ENCODE measurements at regions not wholly inside any gene's neighbourhood (a gene's known extent, or its start where the extent isn't known, plus 50 kb on each side); places are given as distances from the start of the nearest gene placed in this dataset.
"Not testable (repeated sequence)": the region's sequence is repeated elsewhere in the genome, so short reads cannot be mapped to it uniquely, and the experiment has no call there.

DNA sequence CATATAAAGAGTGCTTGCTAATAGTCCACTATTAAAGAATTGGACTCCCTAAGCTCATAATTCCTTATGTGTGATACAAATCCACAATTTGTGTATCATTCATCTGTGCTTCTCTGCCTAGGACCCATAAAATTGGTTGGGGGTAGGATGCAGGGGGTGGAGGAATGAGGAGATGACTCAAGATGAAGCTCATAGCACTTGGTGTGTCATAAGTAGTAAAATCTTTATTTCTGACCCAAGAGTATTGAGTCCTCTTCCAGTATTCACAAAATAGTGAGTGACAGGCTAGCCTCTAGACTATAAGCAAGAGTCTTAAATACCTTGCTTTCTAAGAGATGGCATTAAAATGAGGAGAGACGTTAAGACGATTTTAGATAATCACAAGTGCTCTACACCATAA lies 390.9 kb upstream of the CDH19 start:
- no peak for FAIRE-seq

GRCh38 chr18:66993492-66993891 lies 389.6 kb upstream of the CDH19 start:
- no peak for FAIRE-seq

- no peak for FAIRE-seq
These were observed 387.0 kb upstream of the CDH19 start for GRCh38 chr18:66990909-66991308.

GRCh38 chr18:66979009-66979408 lies 375.1 kb upstream of the CDH19 start:
- FAIRE-seq: no peak

DNA sequence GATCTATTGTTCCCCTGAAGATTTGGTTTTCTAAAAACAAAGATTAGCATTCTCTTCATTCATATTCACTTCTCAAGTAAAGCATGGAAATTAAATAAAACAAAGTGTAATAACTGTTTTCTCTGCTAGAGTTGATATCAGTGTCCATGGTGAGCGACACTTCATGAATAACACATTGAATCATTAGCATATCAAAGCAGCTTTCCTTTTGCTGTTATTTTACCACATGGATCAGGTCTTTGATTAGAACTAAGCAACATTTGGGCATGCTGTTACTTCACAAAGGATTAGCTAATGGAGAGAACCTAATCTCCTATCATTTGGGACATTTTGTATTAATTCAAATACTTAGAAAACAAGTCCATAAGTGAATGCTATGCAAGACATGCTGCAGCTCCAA lies 368.8 kb upstream of the CDH19 start:
- no peak for FAIRE-seq

GRCh38 chr18:66971960-66972359 lies 368.1 kb upstream of the CDH19 start:
- no peak for FAIRE-seq

- no peak for FAIRE-seq
These were observed 362.3 kb upstream of the CDH19 start for GRCh38 chr18:66966171-66966570.

- no peak for FAIRE-seq
These were observed 354.4 kb upstream of the CDH19 start for GRCh38 chr18:66958309-66958708.

- peak; percentile 23 for FAIRE-seq
These were observed 347.9 kb upstream of the CDH19 start for GRCh38 chr18:66951750-66952149.

- FAIRE-seq: no peak
These were observed 345.5 kb upstream of the CDH19 start for GRCh38 chr18:66949419-66949818.

DNA sequence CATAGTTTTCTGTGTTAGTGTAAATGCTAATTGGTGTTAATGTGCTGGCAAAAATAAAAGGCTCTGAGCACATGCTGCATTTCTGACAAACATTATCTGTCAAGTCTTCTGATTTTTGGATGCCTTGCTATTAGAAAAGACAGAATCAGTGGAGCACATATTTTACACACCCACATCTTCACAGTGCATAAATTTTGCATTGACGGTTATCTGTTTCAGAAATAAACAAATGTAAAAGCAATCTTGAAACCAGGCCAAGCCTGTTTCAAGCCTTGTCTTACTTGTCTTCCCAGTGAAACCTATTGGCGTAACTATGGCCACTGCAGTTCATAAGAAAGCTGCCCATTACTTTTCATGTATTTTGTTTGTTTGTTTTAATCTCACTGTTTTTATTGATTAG lies 333.7 kb upstream of the CDH19 start:
- FAIRE-seq: no peak

DNA sequence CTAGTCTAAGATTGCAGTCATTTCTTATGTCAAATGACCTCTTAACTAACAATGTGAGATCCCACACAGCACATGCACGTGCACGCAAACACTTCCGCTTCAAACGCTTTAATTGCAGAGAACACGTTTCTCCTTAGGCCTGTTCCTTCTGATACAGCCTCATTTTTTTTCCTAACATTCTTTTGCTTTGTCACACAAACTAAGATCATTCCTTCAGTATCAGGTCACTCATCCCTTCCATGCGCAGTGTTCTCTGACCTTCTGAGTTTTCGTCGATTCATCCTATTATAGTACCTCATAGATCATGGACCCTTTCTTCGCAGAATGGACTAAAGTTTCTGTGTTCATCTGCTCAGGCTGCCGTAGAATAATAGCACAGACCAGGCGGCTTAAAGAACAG lies 327.1 kb upstream of the CDH19 start:
- no peak for FAIRE-seq

GRCh38 chr18:66916834-66917233 lies 312.9 kb upstream of the CDH19 start:
- no peak for FAIRE-seq

DNA sequence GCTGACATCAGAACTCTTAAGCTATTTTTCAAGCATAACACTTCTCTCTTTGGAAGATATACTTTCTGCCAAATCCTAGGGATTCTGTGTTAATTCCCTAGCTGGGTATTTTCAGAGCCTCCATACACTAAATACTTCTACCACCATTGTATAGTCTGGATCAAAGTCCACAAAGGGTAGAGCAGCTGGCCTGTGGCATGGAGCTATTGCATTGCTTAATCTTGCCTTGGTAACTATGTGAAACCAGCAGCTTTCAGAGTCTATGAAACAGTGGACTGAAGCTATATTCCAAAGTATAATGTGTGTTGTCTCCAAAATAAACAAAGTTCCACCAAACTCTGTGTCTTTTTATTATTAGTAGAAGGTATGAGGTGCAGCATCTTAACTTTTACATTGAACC lies 296.9 kb upstream of the CDH19 start:
- FAIRE-seq: no peak

- no peak for FAIRE-seq
These were observed 291.7 kb upstream of the CDH19 start for GRCh38 chr18:66895631-66896030.

- FAIRE-seq: no peak
These were observed 291.0 kb upstream of the CDH19 start for GRCh38 chr18:66894851-66895250.

DNA sequence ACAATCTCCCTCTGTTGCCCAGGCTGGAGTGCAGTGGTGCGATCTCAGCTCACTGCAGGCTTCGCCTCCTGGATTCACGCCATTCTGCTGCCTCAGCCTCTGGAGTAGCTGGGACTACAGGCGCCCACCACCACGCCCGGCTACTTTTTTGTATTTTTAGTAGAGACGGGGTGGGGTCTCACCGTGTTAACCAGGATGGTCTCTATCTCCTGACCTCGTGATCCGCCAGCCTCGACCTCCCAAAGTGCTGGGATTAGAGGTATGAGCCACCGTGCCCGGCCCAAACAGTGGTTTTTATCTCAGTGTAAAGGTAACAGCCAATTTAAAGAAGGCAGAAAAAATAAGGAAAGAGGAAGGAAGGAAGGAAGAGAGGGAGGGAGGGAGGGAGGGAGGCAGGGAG lies 288.5 kb upstream of the CDH19 start:
- FAIRE-seq: not testable (repeated sequence)

DNA sequence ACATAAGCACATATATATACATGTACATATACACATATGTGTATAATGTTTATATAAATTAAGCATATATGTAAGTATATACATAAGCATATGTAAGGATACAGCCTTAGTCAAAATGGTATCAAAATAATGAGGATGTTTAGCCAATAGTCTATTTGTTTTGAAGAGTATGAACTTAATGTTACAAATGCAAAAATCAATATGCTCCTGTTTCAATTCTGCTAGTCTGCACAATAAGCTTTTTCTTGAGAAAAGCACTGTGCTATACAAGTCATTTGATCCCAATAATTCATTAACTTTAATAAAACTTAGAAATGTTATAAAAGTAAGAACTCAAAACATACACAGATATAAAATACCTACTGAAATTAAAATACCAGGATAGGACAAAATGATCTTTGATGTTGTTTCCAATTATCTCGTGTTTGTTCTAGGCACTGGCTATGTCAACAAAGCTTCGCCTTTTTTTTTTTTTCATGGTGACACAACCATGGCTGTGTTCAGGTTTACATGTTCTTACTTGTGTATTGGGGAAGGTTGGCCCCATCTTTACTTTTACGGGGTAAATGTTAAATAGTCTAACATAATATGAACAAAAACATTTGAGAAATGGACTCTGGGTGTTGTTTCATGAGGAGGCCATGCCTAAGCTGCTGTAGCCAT lies 271.1 kb upstream of the CDH19 start:
- FAIRE-seq: no peak

- FAIRE-seq: no peak
These were observed 270.5 kb upstream of the CDH19 start for GRCh38 chr18:66874375-66874774.

DNA sequence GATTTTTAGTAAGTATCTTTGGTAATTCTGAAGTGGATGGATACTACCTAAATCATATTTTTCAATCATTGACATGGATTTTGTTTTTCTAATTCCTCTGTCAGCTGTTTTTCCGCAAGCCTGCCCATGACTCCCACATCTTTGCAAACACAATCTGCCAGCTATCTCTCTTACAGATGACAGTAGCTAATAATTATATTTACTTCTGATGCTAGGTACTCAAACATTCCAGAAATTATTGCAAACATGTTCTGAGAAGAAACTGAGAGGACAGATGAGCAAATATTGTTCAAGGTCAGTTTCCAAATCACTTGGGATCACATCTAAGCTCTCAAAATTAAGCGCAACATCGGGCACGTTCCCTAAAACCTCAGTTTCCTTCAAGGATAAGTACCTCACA lies 270.0 kb upstream of the CDH19 start:
- no peak for FAIRE-seq

DNA sequence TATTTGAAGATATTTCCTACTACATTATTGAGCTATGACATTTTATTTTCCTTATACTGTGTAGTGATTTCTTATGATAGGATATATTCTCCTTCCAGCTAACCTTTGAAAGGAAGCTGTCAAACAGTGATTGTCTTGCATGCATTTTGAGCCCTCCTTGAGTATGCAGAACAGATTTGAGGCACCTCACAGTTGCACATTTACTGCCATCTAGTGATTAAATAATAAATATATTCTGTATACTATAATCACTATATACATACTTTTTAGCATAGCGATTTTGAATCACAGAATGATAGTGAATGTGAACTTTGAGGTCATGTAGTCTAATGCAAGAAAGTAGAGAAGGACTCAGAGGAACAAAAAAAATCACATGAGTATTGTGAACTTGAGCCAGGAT lies 268.4 kb upstream of the CDH19 start:
- no peak for FAIRE-seq

GRCh38 chr18:66867653-66868052 lies 263.8 kb upstream of the CDH19 start:
- no peak for FAIRE-seq

DNA sequence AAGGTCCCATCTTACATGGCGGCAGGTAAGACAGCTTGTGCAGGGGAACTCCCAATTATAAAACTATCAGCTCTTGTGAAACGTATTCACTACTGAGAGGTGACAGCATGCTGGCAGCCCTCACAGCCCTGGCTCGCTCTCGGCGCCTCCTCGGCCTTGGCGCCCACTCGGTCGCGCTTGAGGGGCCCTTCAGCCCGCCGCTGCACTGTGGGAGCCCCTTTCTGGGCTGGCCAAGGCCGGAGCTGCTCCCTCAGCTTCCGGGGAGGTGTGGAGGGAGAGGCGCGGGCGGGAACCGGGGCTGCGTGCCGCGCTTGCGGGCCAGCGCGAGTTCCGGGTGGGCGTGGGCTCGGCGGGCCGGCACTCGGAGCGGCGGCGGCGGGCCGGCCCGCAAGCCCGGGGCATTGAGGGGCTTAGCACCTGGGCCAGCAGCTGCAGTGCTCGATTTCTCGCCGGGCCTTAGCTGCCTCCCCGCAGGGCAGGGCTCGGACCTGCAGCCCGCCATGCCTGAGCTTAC lies 262.6 kb upstream of the CDH19 start:
- FAIRE-seq: not testable (repeated sequence)

DNA sequence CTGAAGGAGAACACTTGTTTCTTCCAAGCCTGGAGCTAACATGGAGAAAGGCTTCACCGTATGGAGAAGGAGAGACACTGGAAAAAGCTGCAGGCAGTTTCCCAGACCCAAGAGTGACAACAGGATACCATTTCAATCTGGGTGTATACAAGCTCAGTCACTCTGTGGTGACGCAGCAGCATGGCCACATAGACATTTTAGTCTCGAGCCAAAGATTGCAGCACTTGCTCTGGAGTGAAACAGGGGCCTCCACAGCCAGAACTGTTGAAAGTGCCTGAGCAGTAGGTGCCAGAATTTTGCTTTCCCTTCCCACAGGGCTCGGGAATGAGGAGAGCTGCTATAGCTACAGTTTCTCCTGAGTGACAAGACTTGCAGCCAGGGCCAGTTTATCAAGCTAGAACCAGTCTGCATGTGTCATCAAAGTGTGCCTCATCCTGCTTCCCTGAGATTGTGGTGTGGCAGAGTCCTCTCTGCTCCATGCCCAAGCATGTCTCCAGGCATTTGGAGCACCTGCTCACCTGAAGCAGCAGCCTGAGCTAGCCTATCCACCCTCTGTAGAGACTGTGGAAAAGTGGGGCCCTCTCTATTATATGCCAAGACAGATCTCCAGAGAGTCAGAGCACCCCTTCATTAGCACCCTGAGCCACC lies 234.6 kb upstream of the CDH19 start:
- no peak for FAIRE-seq

- FAIRE-seq: no peak
These were observed 229.8 kb upstream of the CDH19 start for GRCh38 chr18:66833646-66834045.

Data from G401.6 (cell line).